HEK293 (cell line): ENCODE measurements at regions not wholly inside any gene's neighbourhood (a gene's known extent, or its start where the extent isn't known, plus 50 kb on each side); places are given as distances from the start of the nearest gene placed in this dataset.

Source experiments
- CTCF ChIA-PET: fragments of 350-600 bp; formaldehyde crosslinking; extraction: SDS; loops from one replicate; lab custom pipeline; 2021; ENCODE audit warnings: antibody characterized with exemption; lab: Yijun Ruan, JAX
- POLR2A ChIA-PET: fragments of 300-600 bp; formaldehyde crosslinking; extraction: SDS; loops from one replicate; lab custom pipeline; 2020; ENCODE audit warnings: antibody characterized with exemption, inconsistent platforms; lab: Yijun Ruan, JAX
- H3K27ac ChIP-seq: fragments of 200-500 bp; sonication (Bioruptor generic); 2 replicates; pipeline ENCODE4 v1.5.1; 2014; ENCODE audit warnings: low read depth, low read length, control low read depth, inconsistent platforms; ENCODE audit errors: extremely low read depth
- H3K36me3 ChIP-seq, 2 experiments: fragments of 200-500 bp in 1 of 2; sonication (Bioruptor generic) in 1 of 2; 1 replicate in 1 of 2; 2 replicates in 1 of 2; pipeline ENCODE4 v1.5.1; 2014 to 2017; ENCODE audit warnings: inconsistent platforms in 2 of 2, low read length in 2 of 2; ENCODE audit not compliant: control insufficient read depth in 2 of 2, insufficient read depth in 1 of 2
- H3K4me1 ChIP-seq: fragments of 200-500 bp; sonication (Bioruptor generic); 2 replicates; pipeline ENCODE4 v1.5.1; 2014; ENCODE audit warnings: mild to moderate bottlenecking, low read length, inconsistent platforms; ENCODE audit not compliant: control insufficient read depth, insufficient read depth
- H3K4me3 ChIP-seq: 2 replicates; pipeline ENCODE4 v1.5.1; 2011; ENCODE audit warnings: low read depth, mild to moderate bottlenecking, control low read depth, low read length, moderate library complexity
- H3K9me3 ChIP-seq: fragments of 200-500 bp; sonication (Bioruptor generic); 2 replicates; pipeline ENCODE4 v1.5.1; 2014; ENCODE audit warnings: low read depth, low read length, inconsistent platforms; ENCODE audit not compliant: control insufficient read depth, insufficient read depth
- BCL11B ChIP-seq: fragments of 450-650 bp; formaldehyde crosslinking; IDR thresholded peaks from 2 replicates; pipeline ENCODE4 v1.5.1; 2016; ENCODE audit warnings: low read depth, missing biosample characterization, missing genetic modification characterization
- FEZF1 ChIP-seq: fragments of 450-650 bp; formaldehyde crosslinking; IDR thresholded peaks from 2 replicates; pipeline ENCODE4 v1.5.1; 2016; ENCODE audit warnings: missing biosample characterization, missing genetic modification characterization
- GFI1B ChIP-seq: fragments of 450-650 bp; formaldehyde crosslinking; IDR thresholded peaks from 2 replicates; pipeline ENCODE4 v1.5.1; 2016; ENCODE audit warnings: missing biosample characterization, missing genetic modification characterization
- GLI2 ChIP-seq: fragments of 450-650 bp; formaldehyde crosslinking; IDR thresholded peaks from 2 replicates; pipeline ENCODE4; 2017; ENCODE audit warnings: missing biosample characterization, missing genetic modification characterization, low read depth, borderline replicate concordance
- KLF8 ChIP-seq: fragments of 450-650 bp; formaldehyde crosslinking; IDR thresholded peaks from 2 replicates; pipeline ENCODE4 v1.5.1; 2016; ENCODE audit warnings: missing biosample characterization, missing genetic modification characterization
- OVOL3 ChIP-seq: fragments of 450-650 bp; formaldehyde crosslinking; IDR thresholded peaks from 2 replicates; pipeline ENCODE4 v1.5.1; 2016; ENCODE audit warnings: missing biosample characterization, missing genetic modification characterization
- SCRT2 ChIP-seq: fragments of 450-650 bp; formaldehyde crosslinking; IDR thresholded peaks from 2 replicates; pipeline ENCODE4 v1.5.1; 2016; ENCODE audit warnings: missing biosample characterization, missing genetic modification characterization
- TCF7L2 ChIP-seq: IDR thresholded peaks from 2 replicates; pipeline ENCODE4 v1.6.1; 2011; ENCODE audit warnings: low read depth, mild to moderate bottlenecking, inconsistent platforms, low read length, moderate library complexity, borderline replicate concordance
- TRIM28 ChIP-seq: IDR thresholded peaks from 2 replicates; pipeline ENCODE4 v1.6.1; 2011; ENCODE audit warnings: low read length, control low read depth, borderline replicate concordance
- ZBTB8A ChIP-seq: fragments of 450-650 bp; formaldehyde crosslinking; IDR thresholded peaks from 2 replicates; pipeline ENCODE4 v1.5.1; 2016; ENCODE audit warnings: missing biosample characterization, missing genetic modification characterization
- ZEB2 ChIP-seq: fragments of 450-650 bp; formaldehyde crosslinking; IDR thresholded peaks from 2 replicates; pipeline ENCODE4 v1.5.1; 2016; ENCODE audit warnings: missing biosample characterization, missing genetic modification characterization
- ZFP37 ChIP-seq: fragments of 450-650 bp; formaldehyde crosslinking; IDR thresholded peaks from 2 replicates; pipeline ENCODE4 v1.5.1; 2016; ENCODE audit warnings: missing biosample characterization, missing genetic modification characterization
- ZNF114 ChIP-seq: fragments of 450-650 bp; formaldehyde crosslinking; IDR thresholded peaks from 2 replicates; pipeline ENCODE4 v1.5.0; 2017; ENCODE audit warnings: missing biosample characterization, missing genetic modification characterization
- ZNF121 ChIP-seq: fragments of 450-650 bp; formaldehyde crosslinking; IDR thresholded peaks from 2 replicates; pipeline ENCODE4 v1.5.1; 2016; ENCODE audit warnings: missing biosample characterization, missing genetic modification characterization
- ZNF140 ChIP-seq: fragments of 450-650 bp; formaldehyde crosslinking; IDR thresholded peaks from 2 replicates; pipeline ENCODE4 v1.5.1; 2016; ENCODE audit warnings: missing biosample characterization, missing genetic modification characterization
- ZNF214 ChIP-seq: fragments of 450-650 bp; formaldehyde crosslinking; IDR thresholded peaks from 2 replicates; pipeline ENCODE4 v1.5.1; 2017; ENCODE audit warnings: missing biosample characterization, mild to moderate bottlenecking, missing genetic modification characterization, borderline replicate concordance
- ZNF433 ChIP-seq: fragments of 450-650 bp; formaldehyde crosslinking; IDR thresholded peaks from 2 replicates; pipeline ENCODE4 v1.5.1; 2016; ENCODE audit warnings: missing biosample characterization, missing genetic modification characterization, low read depth
- ZNF544 ChIP-seq: fragments of 450-650 bp; formaldehyde crosslinking; IDR thresholded peaks from 2 replicates; pipeline ENCODE4 v1.5.0; 2017; ENCODE audit warnings: missing biosample characterization, missing genetic modification characterization
- ZNF555 ChIP-seq: fragments of 450-650 bp; formaldehyde crosslinking; conservative IDR thresholded peaks from 2 replicates; pipeline ENCODE4 v1.5.1; 2017; ENCODE audit warnings: missing biosample characterization, mild to moderate bottlenecking, missing genetic modification characterization, inconsistent platforms
- ZNF624 ChIP-seq: fragments of 450-650 bp; formaldehyde crosslinking; IDR thresholded peaks from 2 replicates; pipeline ENCODE4 v1.5.1; 2017; ENCODE audit warnings: missing biosample characterization, missing genetic modification characterization
- ZNF658 ChIP-seq: fragments of 450-650 bp; formaldehyde crosslinking; IDR thresholded peaks from 2 replicates; pipeline ENCODE4; 2016; ENCODE audit warnings: missing biosample characterization, missing genetic modification characterization
- ZNF792 ChIP-seq: fragments of 450-650 bp; formaldehyde crosslinking; IDR thresholded peaks from 2 replicates; pipeline ENCODE4 v1.5.1; 2016; ENCODE audit warnings: missing biosample characterization, missing genetic modification characterization
- ZXDB ChIP-seq: fragments of 450-650 bp; formaldehyde crosslinking; IDR thresholded peaks from 2 replicates; pipeline ENCODE4 v1.5.1; 2016; ENCODE audit warnings: missing biosample characterization, missing genetic modification characterization
- TF ChIP-seq, protein P1 (sequence below): fragments of 450-650 bp; formaldehyde crosslinking; IDR thresholded peaks from 2 replicates; pipeline ENCODE4 v1.5.1; 2017; ENCODE audit warnings: missing biosample characterization, missing genetic modification characterization
- TF ChIP-seq, protein P2 (sequence below): fragments of 450-650 bp; formaldehyde crosslinking; optimal IDR thresholded peaks from 2 replicates; pipeline ENCODE3; 2016; ENCODE audit warnings: missing biosample characterization, mild to moderate bottlenecking, missing genetic modification characterization
- TF ChIP-seq, protein P3 (sequence below): fragments of 450-650 bp; formaldehyde crosslinking; IDR thresholded peaks from 2 replicates; pipeline ENCODE4; 2016; ENCODE audit warnings: missing biosample characterization, missing genetic modification characterization
- TF ChIP-seq, protein P4 (sequence below): fragments of 450-650 bp; formaldehyde crosslinking; IDR thresholded peaks from 2 replicates; pipeline ENCODE4 v1.5.1; 2016; ENCODE audit warnings: missing biosample characterization, missing genetic modification characterization
- TF ChIP-seq, protein P5 (sequence below): fragments of 450-650 bp; formaldehyde crosslinking; IDR thresholded peaks from 2 replicates; pipeline ENCODE4 v1.5.1; 2016; ENCODE audit warnings: missing biosample characterization, missing genetic modification characterization

DNA sequence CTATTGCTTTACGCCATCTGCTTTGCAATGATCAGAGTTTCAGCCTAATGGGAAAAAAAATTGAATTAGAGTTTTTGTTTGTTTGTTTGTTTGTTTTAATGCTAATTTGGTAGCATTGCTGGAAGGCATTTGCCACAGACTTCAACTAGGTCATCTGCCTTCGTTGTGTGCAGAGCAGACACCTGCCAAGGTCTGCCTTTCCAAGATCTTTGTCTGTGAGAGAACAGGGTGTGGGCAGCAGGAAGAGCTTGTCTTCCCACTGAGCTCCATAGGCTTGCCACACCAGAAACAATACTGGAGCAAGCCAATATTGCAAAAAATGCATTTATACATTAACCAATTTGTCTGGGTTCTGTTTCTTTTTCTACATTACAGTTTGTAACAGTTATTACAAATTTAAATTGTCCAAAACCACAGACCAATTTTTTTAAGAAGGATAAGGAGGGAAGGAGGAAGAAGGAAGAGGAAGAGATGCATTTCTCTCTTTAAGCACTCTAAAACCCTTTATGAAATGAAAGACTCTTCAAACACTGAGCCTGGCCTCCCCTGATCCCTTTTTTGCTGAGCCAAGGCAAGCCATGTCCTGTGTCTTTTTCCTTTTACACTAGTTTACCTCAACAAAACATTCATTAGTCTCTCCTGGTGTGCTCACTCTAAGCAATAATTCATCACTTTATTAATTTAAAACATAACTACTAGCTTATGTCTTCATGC, 210.5 kb downstream of the SNX18 start:
- no peaks in the 10 kb centered on the region for H3K36me3 ChIP-seq
- CTCF ChIA-PET: interaction anchor here (0.6 kb wide), 1 partner anchor 167 kb away, joined by 4 read pairs; no protein-coding TSS in a partner anchor
- H3K4me3 ChIP-seq: no peak overlapping the region
- H3K27ac ChIP-seq: no peak overlapping the region
- no peaks in the 10 kb centered on the region for H3K4me1 ChIP-seq
- TF ChIP-seq ZNF555 (tag by site-specific recombination): no peak
- TF ChIP-seq, protein P1, sequence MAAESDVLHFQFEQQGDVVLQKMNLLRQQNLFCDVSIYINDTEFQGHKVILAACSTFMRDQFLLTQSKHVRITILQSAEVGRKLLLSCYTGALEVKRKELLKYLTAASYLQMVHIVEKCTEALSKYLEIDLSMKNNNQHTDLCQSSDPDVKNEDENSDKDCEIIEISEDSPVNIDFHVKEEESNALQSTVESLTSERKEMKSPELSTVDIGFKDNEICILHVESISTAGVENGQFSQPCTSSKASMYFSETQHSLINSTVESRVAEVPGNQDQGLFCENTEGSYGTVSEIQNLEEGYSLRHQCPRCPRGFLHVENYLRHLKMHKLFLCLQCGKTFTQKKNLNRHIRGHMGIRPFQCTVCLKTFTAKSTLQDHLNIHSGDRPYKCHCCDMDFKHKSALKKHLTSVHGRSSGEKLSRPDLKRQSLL (tag by site-specific recombination): no peak
- TF ChIP-seq ZXDB (tag by site-specific recombination): no peak
- TF ChIP-seq ZBTB8A: no peak
- no peak for TF ChIP-seq ZNF121 (tag by site-specific recombination)
- TF ChIP-seq BCL11B (tag by site-specific recombination): no peak
- no peak for TF ChIP-seq ZNF214
- no peak for TF ChIP-seq TCF7L2
- TF ChIP-seq ZNF114: no peak
- no peak for TF ChIP-seq ZNF544 (tag by site-specific recombination)
- TF ChIP-seq ZEB2 (tag by site-specific recombination): no peak
- TF ChIP-seq ZNF140: no peak
- no peak for TF ChIP-seq ZNF792 (tag by site-specific recombination)
- no peak for TF ChIP-seq GFI1B (tag by site-specific recombination)
- TF ChIP-seq ZFP37: no peak
- no peak for TF ChIP-seq OVOL3 (tag by site-specific recombination)
- POLR2A ChIA-PET: no interaction called here
- H3K9me3 ChIP-seq: no peaks in the 10 kb centered on the region

DNA sequence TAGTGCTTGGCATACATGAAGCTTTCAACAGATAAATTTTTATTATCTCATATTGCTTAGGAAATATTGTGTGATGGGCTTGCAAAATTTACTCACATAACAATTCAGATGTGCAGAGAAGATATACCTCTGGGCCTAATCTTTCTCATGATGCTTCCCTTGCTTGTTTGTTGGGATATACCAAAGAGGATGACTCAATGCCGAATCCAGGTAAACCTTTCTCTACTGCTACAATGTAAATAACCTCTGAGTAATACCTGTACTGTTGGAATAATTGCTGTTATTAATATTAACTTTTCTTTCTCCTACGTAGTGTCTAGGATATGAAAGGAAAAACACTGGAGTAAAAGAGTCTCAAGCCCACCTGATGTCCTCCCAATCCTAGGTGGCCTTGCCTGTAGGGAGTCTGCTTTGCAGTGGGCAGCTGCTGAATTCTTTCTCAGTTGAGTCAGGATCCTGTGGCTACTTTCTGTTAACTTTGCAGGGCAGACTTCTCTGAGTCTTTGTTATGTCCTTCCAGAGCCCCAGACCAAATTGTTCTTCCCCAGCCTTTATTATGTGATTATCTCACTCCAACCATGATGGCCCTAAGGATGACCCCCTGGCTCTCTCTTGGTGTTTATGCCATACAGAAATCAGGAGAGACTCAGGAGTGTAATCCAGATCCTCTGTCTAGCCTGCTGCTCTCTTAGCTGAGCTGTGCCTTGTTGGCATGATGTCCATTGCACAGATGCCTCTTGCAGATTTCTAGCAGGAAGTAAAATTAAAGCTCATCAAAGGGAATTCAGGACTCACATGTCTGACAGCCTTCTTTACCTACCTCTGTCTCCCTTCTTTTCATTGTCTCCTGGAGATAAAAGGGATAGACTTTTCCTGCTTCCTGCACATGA, 208.1 kb downstream of the SNX18 start:
- Histone ChIP-seq H3K4me1 (no peaks in the 10 kb centered on the region; the same call in 1 of the 2 replicates), H3K27ac (no peak overlapping the region), H3K4me3 (no peak overlapping the region), H3K36me3 (no peaks in the 10 kb centered on the region), H3K9me3 (no peaks in the 10 kb centered on the region)
- ChIA-PET CTCF (interaction anchor here (1.3 to 1.4 kb wide), 2 partner anchors 10 to 136 kb away, joined by 3 to 6 read pairs; no protein-coding TSS in a partner anchor), POLR2A (no interaction called here)
- TF ChIP-seq GLI2 (no peak), TRIM28 (no peak), FEZF1 (tag by site-specific recombination) (no peak), ZNF624 (no peak), KLF8 (tag by site-specific recombination) (no peak), ZNF114 (no peak), SCRT2 (tag by site-specific recombination) (no peak), ZNF140 (no peak), ZNF658 (tag by site-specific recombination) (no peak), ZNF433 (tag by site-specific recombination) (no peak)
- TF ChIP-seq, protein P2, sequence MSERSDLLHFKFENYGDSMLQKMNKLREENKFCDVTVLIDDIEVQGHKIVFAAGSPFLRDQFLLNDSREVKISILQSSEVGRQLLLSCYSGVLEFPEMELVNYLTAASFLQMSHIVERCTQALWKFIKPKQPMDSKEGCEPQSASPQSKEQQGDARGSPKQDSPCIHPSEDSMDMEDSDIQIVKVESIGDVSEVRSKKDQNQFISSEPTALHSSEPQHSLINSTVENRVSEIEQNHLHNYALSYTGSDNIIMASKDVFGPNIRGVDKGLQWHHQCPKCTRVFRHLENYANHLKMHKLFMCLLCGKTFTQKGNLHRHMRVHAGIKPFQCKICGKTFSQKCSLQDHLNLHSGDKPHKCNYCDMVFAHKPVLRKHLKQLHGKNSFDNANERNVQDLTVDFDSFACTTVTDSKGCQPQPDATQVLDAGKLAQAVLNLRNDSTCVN (tag by site-specific recombination): no peak
- TF ChIP-seq, protein P3, sequence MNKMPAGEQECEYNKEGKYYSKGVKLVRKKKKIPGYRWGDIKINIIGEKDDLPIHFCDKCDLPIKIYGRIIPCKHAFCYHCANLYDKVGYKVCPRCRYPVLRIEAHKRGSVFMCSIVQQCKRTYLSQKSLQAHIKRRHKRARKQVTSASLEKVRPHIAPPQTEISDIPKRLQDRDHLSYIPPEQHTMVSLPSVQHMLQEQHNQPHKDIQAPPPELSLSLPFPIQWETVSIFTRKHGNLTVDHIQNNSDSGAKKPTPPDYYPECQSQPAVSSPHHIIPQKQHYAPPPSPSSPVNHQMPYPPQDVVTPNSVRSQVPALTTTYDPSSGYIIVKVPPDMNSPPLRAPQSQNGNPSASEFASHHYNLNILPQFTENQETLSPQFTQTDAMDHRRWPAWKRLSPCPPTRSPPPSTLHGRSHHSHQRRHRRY (tag by site-specific recombination): no peak
- TF ChIP-seq, protein P4, sequence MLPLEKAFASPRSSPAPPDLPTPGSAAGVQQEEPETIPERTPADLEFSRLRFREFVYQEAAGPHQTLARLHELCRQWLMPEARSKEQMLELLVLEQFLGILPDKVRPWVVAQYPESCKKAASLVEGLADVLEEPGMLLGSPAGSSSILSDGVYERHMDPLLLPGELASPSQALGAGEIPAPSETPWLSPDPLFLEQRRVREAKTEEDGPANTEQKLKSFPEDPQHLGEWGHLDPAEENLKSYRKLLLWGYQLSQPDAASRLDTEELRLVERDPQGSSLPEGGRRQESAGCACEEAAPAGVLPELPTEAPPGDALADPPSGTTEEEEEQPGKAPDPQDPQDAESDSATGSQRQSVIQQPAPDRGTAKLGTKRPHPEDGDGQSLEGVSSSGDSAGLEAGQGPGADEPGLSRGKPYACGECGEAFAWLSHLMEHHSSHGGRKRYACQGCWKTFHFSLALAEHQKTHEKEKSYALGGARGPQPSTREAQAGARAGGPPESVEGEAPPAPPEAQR (tag by site-specific recombination): no peak
- TF ChIP-seq, protein P5, sequence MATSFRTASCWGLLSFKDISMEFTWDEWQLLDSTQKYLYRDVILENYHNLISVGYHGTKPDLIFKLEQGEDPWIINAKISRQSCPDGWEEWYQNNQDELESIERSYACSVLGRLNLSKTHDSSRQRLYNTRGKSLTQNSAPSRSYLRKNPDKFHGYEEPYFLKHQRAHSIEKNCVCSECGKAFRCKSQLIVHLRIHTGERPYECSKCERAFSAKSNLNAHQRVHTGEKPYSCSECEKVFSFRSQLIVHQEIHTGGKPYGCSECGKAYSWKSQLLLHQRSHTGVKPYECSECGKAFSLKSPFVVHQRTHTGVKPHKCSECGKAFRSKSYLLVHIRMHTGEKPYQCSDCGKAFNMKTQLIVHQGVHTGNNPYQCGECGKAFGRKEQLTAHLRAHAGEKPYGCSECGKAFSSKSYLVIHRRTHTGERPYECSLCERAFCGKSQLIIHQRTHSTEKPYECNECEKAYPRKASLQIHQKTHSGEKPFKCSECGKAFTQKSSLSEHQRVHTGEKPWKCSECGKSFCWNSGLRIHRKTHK: no peak
